ENCODE measurements at regions not wholly inside any gene's neighbourhood (a gene's known extent, or its start where the extent isn't known, plus 50 kb on each side); places are given as distances from the start of the nearest gene placed in this dataset.

DNA sequence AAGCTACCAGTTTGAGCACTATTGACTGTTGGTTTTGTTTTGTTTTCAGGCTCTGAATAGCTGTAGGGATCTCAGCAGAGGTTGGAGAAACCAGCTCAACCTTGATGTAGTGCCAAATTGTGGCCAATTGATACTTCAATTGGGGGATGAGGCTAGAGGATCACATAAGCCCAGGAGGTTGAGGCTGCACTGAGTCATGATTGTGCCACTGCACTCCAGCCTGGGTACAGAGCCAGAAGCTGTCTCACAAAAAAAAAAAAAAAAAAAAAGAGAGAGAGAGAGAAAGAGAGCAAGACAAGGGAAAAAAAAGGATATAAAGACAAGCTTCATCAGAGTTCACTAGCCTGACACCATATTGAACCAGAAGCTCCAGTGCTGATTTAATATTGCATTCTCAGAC, 702.1 kb downstream of the FRK start:
- TF ChIP-seq POLR2A (IDR thresholded peaks at IDR 0.05; ENCODE audit: low read length) (no peak), GATA1 (IDR thresholded peaks at IDR 0.05; ENCODE audit: low read depth, low read length) (no peak)
